ENCODE measurements at regions not wholly inside any gene's neighbourhood (a gene's known extent, or its start where the extent isn't known, plus 50 kb on each side); places are given as distances from the start of the nearest gene placed in this dataset.

DNA sequence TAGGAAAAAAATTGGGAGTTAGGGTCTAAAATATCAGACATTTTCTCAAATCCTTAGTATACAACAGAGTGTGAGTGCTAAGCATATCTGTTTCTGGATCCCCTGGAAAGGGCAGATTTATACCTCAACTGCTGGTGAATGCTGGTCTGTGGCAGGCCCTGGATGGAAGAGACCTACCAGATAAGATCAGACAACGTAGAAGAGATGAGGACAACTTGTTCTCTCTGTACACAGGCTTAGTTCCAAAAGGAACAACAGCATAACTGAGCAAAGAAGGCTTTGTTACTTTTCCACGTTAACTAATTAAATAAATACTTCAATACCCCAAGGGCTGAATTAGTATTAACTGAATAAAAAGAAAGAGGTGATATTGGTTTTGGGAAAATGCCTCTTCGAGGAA is 1277.3 kb downstream of the SLITRK5 start:
- no peaks in the 10 kb centered on the region for H4K20me1 ChIP-seq (ENCODE audit: low read depth, low read length)
- H3K27ac ChIP-seq (ENCODE audit: low read depth, low read length), result no peak overlapping the region
- TF ChIP-seq EZH2phosphoT487 (conservative IDR thresholded peaks at IDR 0.05; ENCODE audit: low read length), result no peak
- TF ChIP-seq, protein P1, sequence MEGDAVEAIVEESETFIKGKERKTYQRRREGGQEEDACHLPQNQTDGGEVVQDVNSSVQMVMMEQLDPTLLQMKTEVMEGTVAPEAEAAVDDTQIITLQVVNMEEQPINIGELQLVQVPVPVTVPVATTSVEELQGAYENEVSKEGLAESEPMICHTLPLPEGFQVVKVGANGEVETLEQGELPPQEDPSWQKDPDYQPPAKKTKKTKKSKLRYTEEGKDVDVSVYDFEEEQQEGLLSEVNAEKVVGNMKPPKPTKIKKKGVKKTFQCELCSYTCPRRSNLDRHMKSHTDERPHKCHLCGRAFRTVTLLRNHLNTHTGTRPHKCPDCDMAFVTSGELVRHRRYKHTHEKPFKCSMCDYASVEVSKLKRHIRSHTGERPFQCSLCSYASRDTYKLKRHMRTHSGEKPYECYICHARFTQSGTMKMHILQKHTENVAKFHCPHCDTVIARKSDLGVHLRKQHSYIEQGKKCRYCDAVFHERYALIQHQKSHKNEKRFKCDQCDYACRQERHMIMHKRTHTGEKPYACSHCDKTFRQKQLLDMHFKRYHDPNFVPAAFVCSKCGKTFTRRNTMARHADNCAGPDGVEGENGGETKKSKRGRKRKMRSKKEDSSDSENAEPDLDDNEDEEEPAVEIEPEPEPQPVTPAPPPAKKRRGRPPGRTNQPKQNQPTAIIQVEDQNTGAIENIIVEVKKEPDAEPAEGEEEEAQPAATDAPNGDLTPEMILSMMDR (IDR thresholded peaks at IDR 0.05; ENCODE audit: insufficient read depth, low read length, poor library complexity, severe bottlenecking), result no peak
- no peaks in the 10 kb centered on the region for H3K79me2 ChIP-seq (ENCODE audit: insufficient read depth, low read length)
- no peak overlapping the region for H3K9ac ChIP-seq (ENCODE audit: low read length)
- no peaks in the 10 kb centered on the region for H3K9me3 ChIP-seq (ENCODE audit: insufficient read depth, low read length)
- H3K27me3 ChIP-seq (ENCODE audit: low read length), result no peaks in the 10 kb centered on the region
- no peak overlapping the region for H3K4me3 ChIP-seq (ENCODE audit: insufficient read depth, low read length, poor library complexity, severe bottlenecking)
- no peaks in the 10 kb centered on the region for H3K9me2 ChIP-seq (replicated peaks; ENCODE audit: insufficient read depth, low read length)
- no peak overlapping the region for H2AFZ ChIP-seq (ENCODE audit: low read depth, low read length, severe bottlenecking)
- no peaks in the 10 kb centered on the region for H3F3A ChIP-seq (ENCODE audit: insufficient read depth)
- no peaks in the 10 kb centered on the region for H3K36me3 ChIP-seq (ENCODE audit: low read length)
- H3K4me2 ChIP-seq (ENCODE audit: low read depth, low read length, poor library complexity, severe bottlenecking), result no peak overlapping the region

DNA sequence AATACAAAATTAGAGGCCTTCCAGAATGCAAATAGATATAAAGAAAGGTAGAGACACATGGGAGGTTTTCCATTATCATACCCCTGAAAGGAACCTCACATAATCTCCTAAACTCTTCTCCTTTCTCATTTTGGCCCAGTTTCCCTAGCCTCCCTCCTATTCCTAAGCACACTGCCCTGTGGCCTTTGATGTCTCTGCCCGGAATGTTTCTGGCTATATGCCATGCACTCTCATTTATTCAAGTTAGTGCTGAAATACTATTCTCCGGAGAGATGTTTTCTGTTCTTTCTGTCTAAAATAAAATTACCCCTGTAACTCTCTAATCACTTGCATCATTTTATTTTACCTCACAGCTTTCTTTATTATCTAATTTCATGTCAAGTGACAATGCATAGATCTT is 1287.7 kb downstream of the SLITRK5 start:
- H3K79me2 ChIP-seq (ENCODE audit: insufficient read depth, low read length), result no peaks in the 10 kb centered on the region
- no peaks in the 10 kb centered on the region for H3K9me2 ChIP-seq (replicated peaks; ENCODE audit: insufficient read depth, low read length)
- no peak overlapping the region for H3K4me3 ChIP-seq (ENCODE audit: insufficient read depth, low read length, poor library complexity, severe bottlenecking)
- no peaks in the 10 kb centered on the region for H3F3A ChIP-seq (ENCODE audit: insufficient read depth)
- H3K27ac ChIP-seq (ENCODE audit: low read depth, low read length), result no peak overlapping the region
- TF ChIP-seq EZH2phosphoT487 (conservative IDR thresholded peaks at IDR 0.05; ENCODE audit: low read length), result no peak
- TF ChIP-seq, protein P1 (IDR thresholded peaks at IDR 0.05; ENCODE audit: insufficient read depth, low read length, poor library complexity, severe bottlenecking), result no peak
- no peaks in the 10 kb centered on the region for H3K36me3 ChIP-seq (ENCODE audit: low read length)
- no peaks in the 10 kb centered on the region for H3K27me3 ChIP-seq (ENCODE audit: low read length)
- H3K9ac ChIP-seq (ENCODE audit: low read length), result no peak overlapping the region
- H2AFZ ChIP-seq (ENCODE audit: low read depth, low read length, severe bottlenecking), result no peak overlapping the region
- no peaks in the 10 kb centered on the region for H3K9me3 ChIP-seq (ENCODE audit: insufficient read depth, low read length)
- no peaks in the 10 kb centered on the region for H4K20me1 ChIP-seq (ENCODE audit: low read depth, low read length)
- no peak overlapping the region for H3K4me2 ChIP-seq (ENCODE audit: low read depth, low read length, poor library complexity, severe bottlenecking)

DNA sequence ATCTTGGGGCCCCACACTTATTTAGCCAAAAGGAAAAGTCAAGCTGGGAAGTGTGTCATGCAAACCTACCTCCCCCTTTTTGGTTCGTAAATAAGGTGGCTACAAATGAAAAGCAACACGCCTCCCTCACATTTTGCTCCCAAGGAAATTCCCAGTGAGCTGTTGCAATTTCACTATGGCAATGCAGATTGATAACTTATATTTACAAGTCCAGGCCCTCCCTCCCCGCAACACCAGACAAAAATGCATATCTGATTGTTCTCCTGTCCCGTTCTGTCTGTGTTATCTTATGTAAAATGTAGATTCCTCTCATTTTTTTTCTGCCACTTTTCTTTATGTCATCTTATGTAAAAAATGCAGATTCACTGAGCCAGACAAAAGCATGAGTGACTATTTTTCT is 1305.3 kb downstream of the SLITRK5 start:
- no peak overlapping the region for H3K4me2 ChIP-seq (ENCODE audit: low read depth, low read length, poor library complexity, severe bottlenecking)
- no peaks in the 10 kb centered on the region for H4K20me1 ChIP-seq (ENCODE audit: low read depth, low read length)
- no peak overlapping the region for H3K4me3 ChIP-seq (ENCODE audit: insufficient read depth, low read length, poor library complexity, severe bottlenecking)
- no peaks in the 10 kb centered on the region for H3K36me3 ChIP-seq (ENCODE audit: low read length)
- H3K27me3 ChIP-seq (ENCODE audit: low read length), result no peaks in the 10 kb centered on the region
- H3K9me2 ChIP-seq (replicated peaks; ENCODE audit: insufficient read depth, low read length), result no peaks in the 10 kb centered on the region
- no peaks in the 10 kb centered on the region for H3K79me2 ChIP-seq (ENCODE audit: insufficient read depth, low read length)
- TF ChIP-seq, protein P1 (IDR thresholded peaks at IDR 0.05; ENCODE audit: insufficient read depth, low read length, poor library complexity, severe bottlenecking), result no peak
- no peak for TF ChIP-seq EZH2phosphoT487 (conservative IDR thresholded peaks at IDR 0.05; ENCODE audit: low read length)
- H3K9ac ChIP-seq (ENCODE audit: low read length), result no peak overlapping the region
- no peaks in the 10 kb centered on the region for H3F3A ChIP-seq (ENCODE audit: insufficient read depth)
- no peaks in the 10 kb centered on the region for H3K9me3 ChIP-seq (ENCODE audit: insufficient read depth, low read length)
- H2AFZ ChIP-seq (ENCODE audit: low read depth, low read length, severe bottlenecking), result no peak overlapping the region
- H3K27ac ChIP-seq (ENCODE audit: low read depth, low read length), result no peak overlapping the region
